Fibroblast of gingiva (primary cell): ENCODE measurements at regions not wholly inside any gene's neighbourhood (a gene's known extent, or its start where the extent isn't known, plus 50 kb on each side); places are given as distances from the start of the nearest gene placed in this dataset.

ENCODE experiments used
- DNase-seq: peaks from one replicate; pipeline ENCODE4 v3.0.0-alpha.2; 2011; ENCODE audit warnings: low read depth

- DNase-seq, result no peak
Measured at GRCh38 chr5:1706021-1706420, 93.6 kb downstream of the MRPL36 start.

GRCh38 chr5:1704676-1705075 is 95.0 kb downstream of the MRPL36 start:
- no peak for DNase-seq

- DNase-seq, result no peak
Measured at GRCh38 chr5:1704266-1704665, 95.4 kb downstream of the MRPL36 start.

GRCh38 chr5:1703352-1704050 is 96.1 kb downstream of the MRPL36 start:
- DNase-seq, result no peak

GRCh38 chr5:1702318-1702717 is 97.3 kb downstream of the MRPL36 start:
- no peak for DNase-seq

DNA sequence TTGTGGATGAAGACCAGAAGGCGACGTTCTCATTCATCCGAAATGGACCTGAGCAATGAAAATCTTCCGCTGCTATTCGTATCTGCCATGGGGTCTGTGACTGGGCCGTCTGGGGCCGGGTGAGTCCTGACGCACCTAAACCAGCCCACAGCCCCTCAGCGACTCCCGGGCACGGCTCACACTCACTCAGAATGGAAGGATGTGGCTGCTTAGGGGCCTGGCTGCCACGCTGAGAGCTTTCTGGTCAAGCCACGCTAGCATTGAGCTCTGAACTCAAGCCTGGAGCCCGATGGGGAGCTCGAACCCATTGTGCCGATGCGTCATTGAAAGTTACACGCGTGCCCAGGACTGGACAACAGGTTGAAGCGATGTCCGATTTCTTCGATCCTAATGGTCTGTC is 97.8 kb downstream of the MRPL36 start:
- DNase-seq, result no peak

DNA sequence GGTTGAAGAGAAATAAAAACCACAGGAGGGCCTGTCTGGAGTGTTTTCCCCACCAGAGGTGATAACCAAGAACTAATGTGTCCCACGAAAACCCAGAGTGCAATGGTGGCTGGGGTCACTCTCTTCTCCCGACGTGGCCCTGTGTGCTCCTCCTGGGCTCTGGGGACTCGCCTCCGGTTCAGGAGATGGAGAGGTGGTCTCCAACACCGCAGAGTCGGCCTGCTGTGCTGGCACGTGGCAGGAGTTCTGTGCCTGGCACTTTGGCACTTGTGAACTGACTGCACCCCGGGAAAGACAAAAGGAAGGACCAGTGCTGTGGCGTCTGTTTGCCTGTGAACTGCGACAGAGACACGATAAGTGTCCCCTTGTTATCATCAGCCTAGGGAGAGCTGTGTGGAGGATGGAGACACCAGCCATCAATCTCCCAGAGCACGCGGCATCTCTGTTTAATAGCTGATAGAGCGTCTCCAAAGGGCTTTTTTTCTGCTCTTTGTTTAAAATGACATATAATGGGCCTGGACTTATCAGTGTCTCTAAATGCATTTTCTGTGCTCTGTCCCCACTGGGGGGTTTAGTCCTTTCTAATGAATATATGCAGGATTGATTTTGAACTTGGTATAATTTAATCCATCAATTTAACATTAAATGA is 98.3 kb downstream of the MRPL36 start:
- no peak for DNase-seq

DNA sequence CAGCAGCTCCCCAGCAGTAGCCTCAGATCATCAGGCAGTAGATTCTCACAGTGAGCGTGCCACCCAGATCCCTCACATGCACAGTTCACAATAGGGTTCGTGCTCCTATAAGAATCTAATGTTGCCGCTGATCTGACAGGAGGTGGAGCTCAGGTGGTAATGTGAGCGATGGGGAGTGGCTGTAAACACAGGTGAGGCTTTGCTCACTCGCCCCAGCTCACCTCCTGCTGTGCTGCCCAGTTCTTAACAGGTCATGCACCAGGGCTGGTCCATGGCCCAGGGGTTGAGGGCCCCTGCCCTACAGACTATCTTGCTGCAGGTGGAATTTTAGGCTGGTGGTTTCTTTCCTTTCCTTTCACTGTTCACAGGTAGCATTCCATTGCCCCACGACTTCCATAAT is 100.2 kb downstream of the MRPL36 start:
- no peak for DNase-seq

DNA sequence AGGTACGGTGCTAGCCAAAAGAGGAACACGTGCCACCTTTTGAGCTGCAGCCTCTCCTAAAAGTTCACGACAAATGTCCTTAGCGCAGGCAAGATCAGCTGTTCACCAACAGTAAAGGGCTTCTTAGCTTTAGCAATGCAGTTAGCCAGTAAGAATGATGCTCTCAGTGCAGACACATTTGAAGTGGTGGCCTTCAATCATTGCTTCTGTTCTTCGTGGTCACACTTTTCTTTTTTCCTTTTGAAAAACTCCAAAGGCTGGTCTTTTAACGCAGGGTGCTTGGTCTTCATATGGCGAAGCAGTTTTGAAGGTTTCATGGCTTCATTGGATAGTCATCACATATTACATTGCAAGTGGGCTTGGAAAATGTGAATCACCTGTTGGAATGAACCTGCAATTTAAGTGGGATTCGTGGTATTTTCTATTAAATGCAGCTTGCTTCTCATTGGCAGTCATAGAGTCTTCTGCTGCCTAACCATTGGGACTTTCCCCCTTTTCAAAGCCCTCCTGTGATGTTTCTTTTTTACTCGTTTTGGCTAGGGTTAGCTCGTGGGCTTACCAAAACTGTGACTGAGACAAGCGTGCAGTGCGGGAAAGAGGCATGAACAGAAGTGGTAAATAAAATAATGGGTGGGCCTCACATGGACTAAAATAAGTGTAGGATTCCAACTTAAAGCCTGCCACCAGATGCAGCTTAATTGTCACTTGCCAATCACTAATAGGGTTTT is 100.9 kb downstream of the MRPL36 start:
- no peak for DNase-seq

- DNase-seq, result no peak
Measured at GRCh38 chr5:1692381-1692780, 107.3 kb downstream of the MRPL36 start.

- DNase-seq, result no peak
Measured at GRCh38 chr5:1687301-1687970, 112.2 kb downstream of the MRPL36 start.

DNA sequence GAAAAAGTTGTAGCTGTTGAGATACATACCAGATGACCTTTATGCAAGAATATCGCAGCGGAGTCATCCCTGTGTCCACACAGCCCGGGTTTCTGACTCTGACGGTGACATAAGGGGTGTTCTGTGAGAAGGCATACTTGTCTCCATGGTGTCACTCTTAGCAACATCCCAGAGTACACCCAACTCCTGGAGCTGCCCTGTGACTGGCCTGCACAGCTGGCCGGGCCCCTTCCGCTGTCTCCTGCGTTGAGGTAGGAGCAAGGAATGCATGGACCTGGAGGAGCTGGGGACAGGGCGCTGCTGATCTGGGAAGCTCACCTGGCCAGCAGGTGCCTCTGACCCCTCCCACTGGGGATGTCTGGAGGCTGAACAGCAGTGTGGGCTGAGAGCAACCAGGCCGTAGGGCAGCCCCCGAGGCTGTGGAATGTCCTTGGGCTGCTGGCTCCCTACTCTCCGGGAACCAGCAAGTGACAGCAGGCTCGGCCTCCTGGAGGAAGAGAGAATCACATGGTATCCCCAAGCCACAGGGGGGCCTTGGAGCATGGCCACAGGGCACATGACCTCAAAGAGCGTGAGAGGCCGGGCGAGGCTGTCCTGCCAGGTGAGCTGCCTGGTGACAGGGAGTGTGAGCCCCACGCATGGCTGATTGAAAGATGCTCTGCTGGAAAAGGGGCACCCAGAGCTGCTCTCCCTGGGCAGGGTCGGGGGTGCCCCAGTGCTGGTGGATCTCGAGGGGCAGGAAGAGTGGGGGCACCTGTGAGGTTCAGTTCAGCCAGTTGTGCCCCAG is 113.4 kb downstream of the MRPL36 start:
- DNase-seq, result no peak

DNA sequence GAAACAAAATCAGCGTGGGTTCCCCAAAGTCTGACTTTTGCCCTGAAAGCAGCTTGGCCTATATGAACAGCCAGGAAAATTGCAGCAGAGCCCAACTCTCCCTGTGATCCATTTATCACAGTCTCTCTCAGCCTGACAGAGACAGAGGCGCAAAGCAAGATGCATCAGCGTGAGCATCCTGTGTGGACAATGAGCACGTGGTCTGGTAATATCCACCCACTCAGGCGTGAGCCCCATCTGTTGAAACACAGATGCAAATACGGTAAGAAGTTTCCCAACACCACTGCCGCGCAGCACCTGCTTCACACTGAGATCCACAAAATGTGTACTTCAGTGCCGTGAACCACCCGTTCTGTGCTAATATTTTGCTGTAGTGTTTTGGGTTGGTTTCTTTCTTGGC is 114.6 kb downstream of the MRPL36 start:
- DNase-seq, result no peak

- DNase-seq, result no peak
Measured at GRCh38 chr5:1681955-1682354, 117.7 kb downstream of the MRPL36 start.

GRCh38 chr5:1673042-1673677 is 126.5 kb downstream of the MRPL36 start:
- no peak for DNase-seq

GRCh38 chr5:1672396-1672795 is 127.2 kb downstream of the MRPL36 start:
- no peak for DNase-seq

GRCh38 chr5:1671351-1671750 is 128.3 kb downstream of the MRPL36 start:
- DNase-seq, result no peak

DNA sequence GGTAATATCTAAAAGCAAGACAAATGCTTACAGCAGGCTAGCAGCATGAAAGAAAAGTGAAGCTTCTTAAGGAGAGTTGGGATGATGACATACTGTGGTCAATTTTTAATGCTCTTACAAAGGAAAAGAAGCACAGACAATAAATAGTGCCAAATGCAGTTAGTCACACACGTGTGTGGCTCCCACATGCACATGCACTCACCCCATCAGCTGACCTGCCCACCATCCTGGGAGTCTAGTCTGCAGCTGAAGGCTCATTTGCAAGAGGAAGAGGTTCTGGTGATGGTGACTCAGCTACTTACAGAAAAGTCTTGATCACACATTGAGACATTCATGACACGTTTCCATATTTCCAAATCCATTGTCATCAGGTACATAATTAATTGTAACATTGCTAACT is 129.3 kb downstream of the MRPL36 start:
- no peak for DNase-seq

- DNase-seq, result no peak
Measured at GRCh38 chr5:1669276-1670155, 130.1 kb downstream of the MRPL36 start.

GRCh38 chr5:1668141-1668721 is 131.4 kb downstream of the MRPL36 start:
- DNase-seq, result no peak
